ENCODE measurements at regions not wholly inside any gene's neighbourhood (a gene's known extent, or its start where the extent isn't known, plus 50 kb on each side); places are given as distances from the start of the nearest gene placed in this dataset.

DNA sequence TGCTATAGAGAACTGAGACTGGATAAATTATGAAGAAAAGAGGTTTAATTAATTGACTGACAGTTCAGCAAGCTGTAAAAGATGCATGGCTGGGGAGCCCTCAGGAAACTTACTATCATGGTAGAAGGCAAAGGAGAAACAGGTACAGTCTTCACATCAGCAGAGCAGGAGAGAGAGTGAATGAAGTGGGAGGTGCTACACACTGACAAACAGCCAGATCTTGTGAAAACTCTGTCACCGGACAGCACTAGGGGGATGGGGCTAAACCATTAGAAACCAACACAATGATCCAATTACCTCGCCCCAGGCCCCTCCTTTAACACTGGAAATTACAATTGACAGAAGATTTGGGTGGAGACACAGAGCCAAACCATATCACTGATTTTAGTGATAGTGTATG is 682.4 kb downstream of the SLC16A7 start:
- TF ChIP-seq, protein P1, sequence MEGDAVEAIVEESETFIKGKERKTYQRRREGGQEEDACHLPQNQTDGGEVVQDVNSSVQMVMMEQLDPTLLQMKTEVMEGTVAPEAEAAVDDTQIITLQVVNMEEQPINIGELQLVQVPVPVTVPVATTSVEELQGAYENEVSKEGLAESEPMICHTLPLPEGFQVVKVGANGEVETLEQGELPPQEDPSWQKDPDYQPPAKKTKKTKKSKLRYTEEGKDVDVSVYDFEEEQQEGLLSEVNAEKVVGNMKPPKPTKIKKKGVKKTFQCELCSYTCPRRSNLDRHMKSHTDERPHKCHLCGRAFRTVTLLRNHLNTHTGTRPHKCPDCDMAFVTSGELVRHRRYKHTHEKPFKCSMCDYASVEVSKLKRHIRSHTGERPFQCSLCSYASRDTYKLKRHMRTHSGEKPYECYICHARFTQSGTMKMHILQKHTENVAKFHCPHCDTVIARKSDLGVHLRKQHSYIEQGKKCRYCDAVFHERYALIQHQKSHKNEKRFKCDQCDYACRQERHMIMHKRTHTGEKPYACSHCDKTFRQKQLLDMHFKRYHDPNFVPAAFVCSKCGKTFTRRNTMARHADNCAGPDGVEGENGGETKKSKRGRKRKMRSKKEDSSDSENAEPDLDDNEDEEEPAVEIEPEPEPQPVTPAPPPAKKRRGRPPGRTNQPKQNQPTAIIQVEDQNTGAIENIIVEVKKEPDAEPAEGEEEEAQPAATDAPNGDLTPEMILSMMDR (IDR thresholded peaks at IDR 0.05; ENCODE audit: insufficient read depth, low read depth, low read length) = no peak
- no peak for DNase-seq (ENCODE audit: low read depth)
- H3K4me3 ChIP-seq (ENCODE audit: low read depth, low read length) = no peak overlapping the region

DNA sequence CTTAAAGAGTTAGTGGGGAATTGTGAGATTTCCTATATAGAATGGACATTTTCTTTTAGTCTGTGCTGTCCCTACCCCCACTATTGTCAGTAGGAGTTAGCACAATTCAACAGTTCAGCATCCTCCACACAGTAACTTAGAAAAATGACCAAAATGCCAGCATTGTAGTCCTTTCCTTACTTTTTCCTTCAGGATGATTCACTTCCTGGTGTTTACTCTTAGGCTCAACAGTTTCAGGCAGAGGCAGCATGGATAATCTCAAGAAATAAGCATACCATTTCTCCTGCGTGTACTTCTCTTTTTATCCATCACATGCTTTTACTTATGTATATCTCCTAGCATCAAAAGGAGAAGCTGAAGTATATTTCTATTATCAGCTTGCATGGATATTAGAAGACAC is 683.4 kb downstream of the SLC16A7 start:
- H3K4me3 ChIP-seq (ENCODE audit: low read depth, low read length) = no peak overlapping the region
- peak; percentile 48 for DNase-seq (ENCODE audit: low read depth)

DNA sequence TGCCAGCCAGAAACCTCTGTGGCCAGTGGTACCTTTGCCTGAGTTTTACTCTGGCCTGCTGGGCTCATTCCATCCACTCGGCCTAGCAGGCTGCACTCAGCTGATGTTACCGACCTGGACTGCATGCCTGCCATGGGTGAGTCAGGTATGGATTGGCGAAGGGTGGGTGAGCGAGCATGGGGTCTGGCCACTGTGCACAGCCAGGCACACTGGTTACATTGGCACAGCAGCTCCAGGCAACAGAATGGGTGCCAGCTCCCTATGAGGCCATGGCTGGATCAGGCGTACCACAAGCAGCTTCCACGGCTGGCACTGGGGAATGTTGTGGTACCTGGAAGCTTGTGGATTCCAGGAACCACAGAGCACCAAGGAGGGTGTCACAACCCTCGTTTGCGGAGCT is 685.7 kb downstream of the SLC16A7 start:
- no peak overlapping the region for H3K4me3 ChIP-seq (ENCODE audit: low read depth, low read length)
- TF ChIP-seq, protein P1 (IDR thresholded peaks at IDR 0.05; ENCODE audit: insufficient read depth, low read depth, low read length) = no peak

More for the DNA sequence above, 683.4 kb downstream of the SLC16A7 start:
- TF ChIP-seq, protein P1 (IDR thresholded peaks at IDR 0.05; ENCODE audit: insufficient read depth, low read depth, low read length) = no peak

DNA sequence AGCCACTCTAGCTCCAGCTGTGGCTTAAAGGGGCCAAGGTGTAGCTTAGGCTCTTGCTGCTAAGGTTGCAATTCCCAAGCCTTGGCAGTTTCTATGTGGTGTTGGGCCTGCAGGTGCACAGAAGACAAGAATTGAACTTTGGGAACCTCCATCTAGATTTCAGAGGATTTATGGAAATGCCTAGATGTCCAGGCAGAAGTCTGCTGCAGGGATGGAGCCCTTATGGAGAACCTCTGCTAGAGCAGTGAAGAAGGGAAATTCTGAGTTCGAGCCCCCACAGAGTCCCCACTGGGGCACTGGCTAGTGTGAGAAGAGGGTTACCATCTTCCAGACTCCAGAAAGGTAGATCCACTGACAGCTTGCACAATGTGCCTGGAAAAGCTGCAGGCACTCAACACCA is 694.7 kb downstream of the SLC16A7 start:
- no peak for DNase-seq (ENCODE audit: low read depth)
- H3K4me3 ChIP-seq (ENCODE audit: low read depth, low read length) = no peak overlapping the region
- TF ChIP-seq, protein P1 (IDR thresholded peaks at IDR 0.05; ENCODE audit: insufficient read depth, low read depth, low read length) = no peak

More for the DNA sequence above, 685.7 kb downstream of the SLC16A7 start:
- DNase-seq (ENCODE audit: low read depth) = no peak

DNA sequence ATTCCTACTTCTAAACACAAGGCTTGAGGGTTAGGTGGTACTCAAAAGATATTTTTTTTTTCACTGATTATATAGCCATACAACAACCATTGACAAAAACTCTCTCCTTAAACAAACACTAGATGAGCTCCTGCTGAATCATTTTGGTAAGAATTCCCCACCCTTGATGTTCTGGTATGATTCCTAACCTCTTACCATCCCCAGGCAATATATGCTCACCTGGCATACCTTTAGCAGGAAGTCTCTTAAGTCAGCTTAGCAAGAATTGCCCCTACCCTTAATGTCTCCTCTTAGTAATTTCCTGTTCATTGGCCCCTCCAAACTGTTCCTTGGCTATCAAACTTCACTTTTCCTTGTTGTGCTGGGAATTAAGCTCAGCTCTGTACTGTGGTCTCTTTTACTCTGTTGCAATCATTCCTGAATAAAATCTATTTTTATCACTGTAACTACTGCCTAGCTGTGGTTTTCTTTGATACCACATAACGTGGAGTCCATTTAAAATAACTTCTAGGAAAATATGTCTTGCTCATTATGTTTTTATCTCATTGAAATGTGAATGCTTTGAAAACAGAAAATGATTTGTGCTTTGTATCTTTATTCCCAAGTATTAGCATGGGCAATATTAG is 712.6 kb downstream of the SLC16A7 start:
- TF ChIP-seq, protein P1 (IDR thresholded peaks at IDR 0.05; ENCODE audit: insufficient read depth, low read depth, low read length) = no peak
- H3K4me3 ChIP-seq (ENCODE audit: low read depth, low read length) = no peak overlapping the region
- DNase-seq (ENCODE audit: low read depth) = peak; percentile 2

DNA sequence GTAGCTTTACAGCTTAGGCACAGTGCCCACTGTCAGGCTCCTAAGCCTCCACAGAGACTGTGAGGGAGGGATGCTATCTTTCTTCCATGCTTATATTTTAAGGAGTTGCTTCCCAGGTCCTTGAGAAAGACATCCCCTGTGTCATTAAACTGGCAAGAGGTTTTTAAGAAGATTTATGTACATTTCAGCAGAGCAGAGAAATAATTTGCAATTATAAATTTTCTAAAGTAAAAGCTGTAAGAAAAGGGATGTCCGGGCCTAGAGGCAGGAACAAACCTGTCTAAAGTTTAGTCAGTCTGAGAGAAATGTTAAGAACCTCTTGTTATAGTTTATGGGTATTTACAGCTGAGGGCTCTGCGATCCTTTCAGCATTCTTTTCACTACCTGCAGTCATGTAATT is 716.1 kb downstream of the SLC16A7 start:
- no peak overlapping the region for H3K4me3 ChIP-seq (ENCODE audit: low read depth, low read length)
- no peak for DNase-seq (ENCODE audit: low read depth)
- TF ChIP-seq, protein P1 (IDR thresholded peaks at IDR 0.05; ENCODE audit: insufficient read depth, low read depth, low read length) = no peak

DNA sequence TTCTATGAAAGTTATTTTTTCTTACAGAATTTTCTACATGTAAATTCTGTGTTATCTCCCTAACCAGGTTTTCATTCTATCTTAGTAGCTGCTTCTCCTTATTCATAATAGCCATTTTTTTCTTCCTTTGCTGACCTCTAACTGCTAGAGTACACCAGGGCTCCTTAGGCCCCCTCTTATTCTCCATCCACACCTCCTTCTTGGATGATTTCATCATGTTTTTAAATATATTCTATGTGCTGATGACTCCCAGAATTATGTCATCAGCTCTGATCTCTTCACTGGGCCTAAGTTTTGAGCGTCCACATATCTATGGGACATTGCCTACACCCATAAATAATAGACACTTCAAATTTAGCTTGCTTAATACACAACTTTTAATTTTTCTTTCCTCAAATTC is 721.5 kb downstream of the SLC16A7 start:
- DNase-seq (ENCODE audit: low read depth) = no peak
- H3K4me3 ChIP-seq (ENCODE audit: low read depth, low read length) = no peak overlapping the region
- TF ChIP-seq, protein P1 (IDR thresholded peaks at IDR 0.05; ENCODE audit: insufficient read depth, low read depth, low read length) = no peak
